AG09319 (cell line): ENCODE measurements at regions not wholly inside any gene's neighbourhood (a gene's known extent, or its start where the extent isn't known, plus 50 kb on each side); places are given as distances from the start of the nearest gene placed in this dataset.

Experiments
- DNase-seq: peaks from one replicate; pipeline ENCODE4 v3.0.0-alpha.2; 2010; ENCODE audit warnings: low read depth; ENCODE audit errors: extremely low read depth
- TF ChIP-seq, protein P1 (sequence below): IDR thresholded peaks from 2 replicates; pipeline ENCODE4 v1.5.1; 2011; ENCODE audit warnings: low read depth, mild to moderate bottlenecking, inconsistent platforms, low read length, moderate library complexity

- DNase-seq, result no peak
- TF ChIP-seq, protein P1, sequence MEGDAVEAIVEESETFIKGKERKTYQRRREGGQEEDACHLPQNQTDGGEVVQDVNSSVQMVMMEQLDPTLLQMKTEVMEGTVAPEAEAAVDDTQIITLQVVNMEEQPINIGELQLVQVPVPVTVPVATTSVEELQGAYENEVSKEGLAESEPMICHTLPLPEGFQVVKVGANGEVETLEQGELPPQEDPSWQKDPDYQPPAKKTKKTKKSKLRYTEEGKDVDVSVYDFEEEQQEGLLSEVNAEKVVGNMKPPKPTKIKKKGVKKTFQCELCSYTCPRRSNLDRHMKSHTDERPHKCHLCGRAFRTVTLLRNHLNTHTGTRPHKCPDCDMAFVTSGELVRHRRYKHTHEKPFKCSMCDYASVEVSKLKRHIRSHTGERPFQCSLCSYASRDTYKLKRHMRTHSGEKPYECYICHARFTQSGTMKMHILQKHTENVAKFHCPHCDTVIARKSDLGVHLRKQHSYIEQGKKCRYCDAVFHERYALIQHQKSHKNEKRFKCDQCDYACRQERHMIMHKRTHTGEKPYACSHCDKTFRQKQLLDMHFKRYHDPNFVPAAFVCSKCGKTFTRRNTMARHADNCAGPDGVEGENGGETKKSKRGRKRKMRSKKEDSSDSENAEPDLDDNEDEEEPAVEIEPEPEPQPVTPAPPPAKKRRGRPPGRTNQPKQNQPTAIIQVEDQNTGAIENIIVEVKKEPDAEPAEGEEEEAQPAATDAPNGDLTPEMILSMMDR, result no peak
Observed at GRCh38 chr9:79357194-79357593, 214.6 kb upstream of the TLE4 start.

- TF ChIP-seq, protein P1, result no peak
- DNase-seq, result no peak
Observed at GRCh38 chr9:79357616-79358015, 214.1 kb upstream of the TLE4 start.

DNA sequence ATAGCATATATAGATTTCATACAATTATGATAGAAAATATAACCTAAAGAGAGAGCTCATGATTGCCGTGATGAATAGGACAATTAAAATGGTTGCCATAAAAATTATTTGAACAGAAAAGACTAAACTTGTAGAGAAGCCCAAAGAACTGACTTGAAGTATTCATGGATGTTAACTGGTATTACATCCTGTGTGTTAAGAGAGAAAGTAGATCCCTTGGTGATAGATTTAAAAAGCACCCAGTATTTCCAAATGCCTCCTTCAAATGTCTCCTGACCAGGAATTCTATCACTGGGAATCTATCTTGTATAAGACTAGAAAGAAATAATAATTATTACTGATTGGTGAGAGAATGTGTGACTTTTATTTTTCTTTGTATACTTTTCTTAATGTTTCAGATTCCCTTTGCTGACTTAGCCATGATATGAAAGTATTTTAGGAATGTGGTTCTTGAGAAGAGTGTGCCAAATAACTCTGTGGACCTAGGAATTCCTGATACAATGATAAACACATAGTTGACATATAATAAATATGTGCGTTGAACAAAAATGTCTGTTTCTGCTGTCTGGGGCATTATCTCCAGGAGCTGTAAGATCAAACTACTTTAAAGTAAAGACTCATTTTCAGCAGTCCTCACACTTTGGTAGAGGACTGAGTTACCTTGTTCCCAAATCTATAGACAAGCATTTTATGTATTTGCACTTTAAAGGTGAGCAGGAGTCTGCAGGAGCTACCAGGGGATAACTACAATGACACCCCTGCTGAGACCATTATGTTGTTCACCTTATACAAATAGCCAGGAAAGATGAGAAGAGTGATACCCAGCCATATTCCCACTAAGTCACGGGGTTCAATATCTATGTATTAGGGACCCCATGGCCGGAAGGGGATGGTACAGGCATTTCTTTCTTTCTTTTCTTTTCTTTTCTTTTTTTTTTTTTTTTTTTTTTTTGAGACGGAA lies 211.1 kb upstream of the TLE4 start:
- TF ChIP-seq, protein P1, result no peak
- no peak for DNase-seq

DNA sequence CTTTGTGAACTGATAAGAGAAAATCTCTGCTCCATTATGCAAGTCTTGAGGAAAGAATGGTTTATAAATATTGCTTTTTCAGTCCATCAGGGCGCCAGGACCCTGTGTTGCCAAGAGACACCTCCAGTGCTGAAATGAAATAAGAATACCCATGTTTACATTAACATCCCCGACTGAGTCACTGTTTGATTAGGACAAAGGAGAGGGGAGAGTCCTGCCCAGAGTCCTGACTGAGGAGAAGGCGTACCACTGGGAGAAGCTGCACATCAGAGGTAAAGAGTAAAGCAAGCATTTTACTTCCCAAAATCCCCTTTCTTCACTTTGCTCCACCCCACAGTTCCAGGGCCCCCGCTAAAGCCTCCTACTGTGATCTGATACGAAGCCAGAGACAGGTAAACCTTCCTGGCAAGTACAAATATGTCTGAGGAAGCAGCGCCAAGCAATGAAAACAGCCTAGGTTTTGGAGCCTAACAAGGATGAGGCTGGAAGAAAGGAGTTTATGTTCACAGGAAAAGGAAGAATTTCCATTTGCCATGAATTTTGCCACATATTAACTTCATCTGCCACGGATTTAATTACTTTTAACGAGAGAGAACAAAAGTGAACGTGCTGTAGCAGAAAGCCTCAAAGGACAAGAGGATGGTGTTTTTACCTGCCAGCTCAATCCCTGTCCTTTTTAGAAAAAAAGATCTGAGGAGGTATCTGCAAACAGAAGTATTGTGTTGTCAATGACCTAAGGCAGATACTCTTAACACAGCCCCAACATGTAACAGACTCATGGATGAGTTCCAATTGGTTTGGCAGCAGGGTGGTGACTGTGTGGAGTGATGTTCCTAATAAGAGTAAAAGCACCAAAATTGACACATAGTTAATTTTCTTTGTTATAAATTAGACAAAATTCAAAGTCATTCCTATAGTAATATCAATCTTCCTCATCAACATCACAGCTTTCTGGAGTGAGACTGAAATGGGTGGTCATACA lies 209.4 kb upstream of the TLE4 start:
- TF ChIP-seq, protein P1, result no peak
- DNase-seq, result no peak

- TF ChIP-seq, protein P1, result no peak
- DNase-seq, result no peak
Observed at GRCh38 chr9:79369676-79370075, 202.1 kb upstream of the TLE4 start.

DNA sequence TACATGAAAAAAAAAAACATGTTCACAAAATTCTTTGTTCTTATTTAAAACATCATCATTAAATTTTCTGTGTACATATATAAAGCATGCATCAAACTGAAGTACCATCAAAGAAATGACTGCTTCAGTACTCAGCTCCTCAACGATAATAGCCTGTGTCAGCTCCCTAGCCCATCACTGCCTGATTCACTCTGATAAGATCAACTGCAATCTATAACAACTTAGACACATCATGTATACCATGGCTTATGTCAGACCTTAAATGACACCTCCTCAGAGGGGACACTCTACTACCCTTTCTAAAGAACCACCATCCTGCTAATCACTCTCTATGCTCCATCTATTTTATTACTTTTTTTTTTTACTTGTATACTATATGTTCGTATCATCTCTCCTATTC lies 200.5 kb upstream of the TLE4 start:
- TF ChIP-seq, protein P1, result no peak
- DNase-seq, result no peak
